ENCODE measurements at regions not wholly inside any gene's neighbourhood (a gene's known extent, or its start where the extent isn't known, plus 50 kb on each side); places are given as distances from the start of the nearest gene placed in this dataset.
"Not testable (repeated sequence)": the region's sequence is repeated elsewhere in the genome, so short reads cannot be mapped to it uniquely, and the experiment has no call there.

DNA sequence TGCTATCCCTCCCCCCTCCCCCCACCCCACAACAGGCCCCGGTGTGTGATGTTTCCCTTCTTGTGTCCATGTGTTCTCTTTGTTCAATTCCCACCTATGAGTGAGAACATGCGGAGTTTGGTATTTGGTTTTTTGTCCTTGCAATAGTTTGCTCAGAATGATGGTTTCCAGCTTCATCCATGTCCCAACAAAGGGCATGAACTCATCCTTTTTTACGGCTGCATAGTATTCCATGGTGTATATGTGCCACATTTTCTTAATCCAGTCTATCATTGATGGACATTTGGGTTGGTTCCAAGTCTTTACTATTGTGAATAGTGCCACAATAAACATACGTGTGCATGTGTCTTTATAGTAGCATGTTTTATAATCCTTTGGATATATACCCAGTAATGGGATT is 98.3 kb upstream of the DPH5 start:
- TF ChIP-seq CTCF (IDR thresholded peaks at IDR 0.05; ENCODE audit: low read length); EZH2 (optimal IDR thresholded peaks at IDR 0.05; ENCODE audit: low read depth, low read length): not testable (repeated sequence)

Measured in MM.1S (cell line).